Suprapubic skin (tissue), 4 donors: ENCODE measurements at regions not wholly inside any gene's neighbourhood (a gene's known extent, or its start where the extent isn't known, plus 50 kb on each side); places are given as distances from the start of the nearest gene placed in this dataset.

Source experiments
- DNase-seq, 2 donors: peaks; one replicate each; pipeline ENCODE4 v3.0.0-alpha.2; 2019; ENCODE audit warnings: low spot score in 2 of 2
- H3K27ac ChIP-seq: fragments of 200-600 bp; sonication (generic); one replicate; pipeline ENCODE4 v1.5.1; 2019
- H3K27me3 ChIP-seq: fragments of 200-600 bp; sonication (generic); one replicate; pipeline ENCODE4 v1.5.1; 2019
- H3K36me3 ChIP-seq: fragments of 200-600 bp; sonication (generic); one replicate; pipeline ENCODE4 v1.5.1; 2019
- H3K4me1 ChIP-seq: fragments of 200-600 bp; sonication (generic); one replicate; pipeline ENCODE4 v1.5.1; 2019
- H3K4me3 ChIP-seq: fragments of 200-600 bp; sonication (generic); one replicate; pipeline ENCODE4 v1.5.1; 2019; ENCODE audit warnings: mild to moderate bottlenecking
- H3K9me3 ChIP-seq: fragments of 200-600 bp; sonication (generic); one replicate; pipeline ENCODE4 v1.5.1; 2019
- CTCF ChIP-seq, 2 donors: fragments of 200-600 bp in 1 of 2; fragments of 450-650 bp in 1 of 2; sonication (generic) in 1 of 2; IDR thresholded peaks; one replicate each; pipeline ENCODE4 v1.5.1; 2016 to 2019; ENCODE audit warnings: antibody characterized with exemption in 2 of 2, mild to moderate bottlenecking in 1 of 2, moderate library complexity in 1 of 2
- EP300 ChIP-seq: sonication (generic); formaldehyde crosslinking; IDR thresholded peaks from one replicate; pipeline ENCODE4 v1.6.1; 2017; ENCODE audit warnings: antibody characterized with exemption
- POLR2A ChIP-seq, 2 donors: fragments of 450-650 bp; IDR thresholded peaks; one replicate each; pipeline ENCODE4 v1.6.1; 2017; ENCODE audit warnings: antibody characterized with exemption in 2 of 2, mild to moderate bottlenecking in 2 of 2, moderate library complexity in 2 of 2
- POLR2AphosphoS5 ChIP-seq, 3 donors: sonication (generic); formaldehyde crosslinking; IDR thresholded peaks; one replicate each; pipeline ENCODE4 v1.6.1; 2017; ENCODE audit warnings: antibody characterized with exemption in 3 of 3
- WGBS: methylation state at CpG from one replicate; pipeline ENCODE4 v1.1.5; 2018; 5-methylcytosine and 5-hydroxymethylcytosine counted together

- Histone ChIP-seq H3K27ac (no peak overlapping the region), H3K4me3 (no peak overlapping the region), H3K36me3 (no peaks in the 10 kb centered on the region), H3K4me1 (no peaks in the 10 kb centered on the region), H3K27me3 (no peaks in the 10 kb centered on the region), H3K9me3 (no peaks in the 10 kb centered on the region)
- 57% methylated on average over 8 of the region's 8 CpGs for WGBS
- no peak for TF ChIP-seq POLR2A (IDR thresholded peaks at IDR 0.05)
- no peak for TF ChIP-seq POLR2AphosphoS5 (IDR thresholded peaks at IDR 0.05)
- TF ChIP-seq CTCF (IDR thresholded peaks at IDR 0.05) = no peak
- TF ChIP-seq EP300 = no peak
- no peak for DNase-seq
Observed at GRCh38 chr5:163612358-163613149, 107.1 kb downstream of the MAT2B start.

GRCh38 chr5:163613150-163613442 lies 107.7 kb downstream of the MAT2B start:
- 23% methylated on average over 4 of the region's 4 CpGs for WGBS
- TF ChIP-seq CTCF (IDR thresholded peaks at IDR 0.05) (no peak), POLR2AphosphoS5 (IDR thresholded peaks at IDR 0.05) (no peak), EP300 (no peak), POLR2A (IDR thresholded peaks at IDR 0.05) (no peak)
- DNase-seq = no peak

GRCh38 chr5:163614787-163615186 lies 109.4 kb downstream of the MAT2B start:
- Histone ChIP-seq H3K9me3 (no peaks in the 10 kb centered on the region), H3K4me3 (no peak overlapping the region), H3K27ac (no peak overlapping the region), H3K27me3 (no peaks in the 10 kb centered on the region), H3K36me3 (no peaks in the 10 kb centered on the region), H3K4me1 (no peaks in the 10 kb centered on the region)
- TF ChIP-seq CTCF (IDR thresholded peaks at IDR 0.05) (no peak), POLR2AphosphoS5 (IDR thresholded peaks at IDR 0.05) (no peak), POLR2A (IDR thresholded peaks at IDR 0.05) (no peak), EP300 (no peak)
- 27% methylated on average over 3 of the region's 3 CpGs for WGBS
- no peak for DNase-seq

More at GRCh38 chr5:163613150-163613442, 107.7 kb downstream of the MAT2B start:
- H3K9me3 ChIP-seq = no peaks in the 10 kb centered on the region
- no peak overlapping the region for H3K4me3 ChIP-seq
- no peak overlapping the region for H3K27ac ChIP-seq
- no peaks in the 10 kb centered on the region for H3K4me1 ChIP-seq
- no peaks in the 10 kb centered on the region for H3K36me3 ChIP-seq
- H3K27me3 ChIP-seq = no peaks in the 10 kb centered on the region

DNA sequence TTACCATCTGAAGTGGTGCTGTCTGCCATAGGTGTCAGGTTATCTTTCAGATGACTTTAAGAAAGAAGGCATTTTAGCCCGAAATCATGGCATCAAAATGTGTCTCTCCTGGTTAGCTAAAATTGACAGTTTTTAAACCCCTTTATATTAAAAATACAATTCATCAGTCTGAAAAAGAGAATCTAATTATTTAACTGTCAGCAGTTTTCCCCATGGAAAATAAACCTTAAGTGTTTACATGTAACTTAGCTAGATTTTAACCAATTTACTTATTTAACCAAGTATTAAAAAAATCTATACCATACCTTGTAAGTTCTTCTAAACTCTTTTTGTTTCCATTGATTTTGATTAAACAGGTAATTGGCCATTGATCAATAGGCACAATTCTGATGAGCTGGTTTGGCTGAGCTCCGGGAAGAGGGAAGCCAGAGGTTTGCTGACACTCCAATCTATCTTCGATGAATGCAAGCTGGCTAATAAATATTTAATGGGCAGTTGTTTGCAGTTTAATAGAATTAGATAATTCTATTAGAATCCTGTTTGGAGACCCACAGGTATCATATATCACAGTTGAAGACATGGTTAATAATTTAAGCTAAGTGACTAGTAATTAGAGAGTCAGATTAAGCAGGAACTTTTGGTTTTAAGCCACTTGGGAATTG lies 114.0 kb downstream of the MAT2B start:
- Histone ChIP-seq H3K9me3 (no peaks in the 10 kb centered on the region), H3K36me3 (no peaks in the 10 kb centered on the region), H3K4me1 (no peaks in the 10 kb centered on the region), H3K4me3 (no peak overlapping the region), H3K27ac (no peak overlapping the region), H3K27me3 (no peaks in the 10 kb centered on the region)
- TF ChIP-seq POLR2AphosphoS5 (IDR thresholded peaks at IDR 0.05) (no peak), EP300 (no peak), CTCF (IDR thresholded peaks at IDR 0.05) (no peak), POLR2A (IDR thresholded peaks at IDR 0.05) (no peak)
- no peak for DNase-seq
- WGBS = 84% methylated on average over 3 of the region's 3 CpGs

DNA sequence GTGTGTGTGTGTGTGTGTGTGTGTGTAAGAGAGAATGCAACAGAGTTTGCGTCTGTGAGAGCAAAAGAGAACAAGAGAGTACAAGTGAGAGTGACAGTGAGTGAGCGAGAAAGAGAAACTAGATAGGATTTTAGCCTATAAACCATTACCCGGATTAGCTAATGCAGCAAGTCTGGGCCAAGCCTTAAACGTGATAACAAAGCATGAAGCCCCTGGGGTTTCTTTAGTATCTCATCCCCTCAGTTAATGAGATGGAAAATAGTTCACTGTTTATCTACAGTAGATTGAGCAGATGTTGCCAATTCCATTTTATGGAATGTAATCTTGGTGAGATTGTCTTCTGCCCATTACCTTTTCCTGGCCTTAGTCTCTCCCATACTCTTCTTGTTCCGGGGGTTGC lies 114.5 kb downstream of the MAT2B start:
- Histone ChIP-seq H3K36me3 (no peaks in the 10 kb centered on the region), H3K9me3 (no peaks in the 10 kb centered on the region), H3K27ac (no peak overlapping the region), H3K27me3 (no peaks in the 10 kb centered on the region), H3K4me1 (no peaks in the 10 kb centered on the region), H3K4me3 (no peak overlapping the region)
- TF ChIP-seq EP300 (no peak), CTCF (IDR thresholded peaks at IDR 0.05) (no peak), POLR2A (IDR thresholded peaks at IDR 0.05) (no peak), POLR2AphosphoS5 (IDR thresholded peaks at IDR 0.05) (no peak)
- DNase-seq = no peak
- 56% methylated on average over 5 of the region's 5 CpGs for WGBS
